H1 (cell line): ENCODE measurements at regions not wholly inside any gene's neighbourhood (a gene's known extent, or its start where the extent isn't known, plus 50 kb on each side); places are given as distances from the start of the nearest gene placed in this dataset.

Experiments used
- CTCF ChIA-PET: fragments of 300-600 bp; sonication (Branson Sonifier 250); formaldehyde crosslinking; loops from one replicate; lab custom pipeline; 2021; ENCODE audit not compliant: partially characterized antibody; lab: Charles Lee
- POLR2A ChIA-PET: fragments of 300-600 bp; sonication (Branson Sonifier 250); formaldehyde crosslinking; loops from one replicate; lab custom pipeline; 2021; ENCODE audit warnings: inconsistent platforms; ENCODE audit not compliant: partially characterized antibody; lab: Charles Lee
- DNase-seq, 2 experiments: peaks; one replicate each; pipeline versions ENCODE4 v3.0.0 to v3.0.0-alpha.2; 2010 to 2022; ENCODE audit warnings: low spot score in 2 of 2, low read depth in 1 of 2, mixed read lengths in 1 of 2
- FAIRE-seq: peaks from 2 replicates; lab custom pipeline; 2011; peaks lifted over from hg19 to GRCh38; lab: Jason Lieb, UNC
- H2AFZ ChIP-seq: 2 replicates; pipeline ENCODE4 v1.8.1; 2012; ENCODE audit warnings: low read length, inconsistent platforms
- H2AK5ac ChIP-seq: 2 replicates; pipeline ENCODE4 v1.6.1; 2013; ENCODE audit warnings: low read depth, low read length
- H2BK120ac ChIP-seq: replicated peaks from 2 replicates; pipeline ENCODE3; 2013; ENCODE audit warnings: low read depth, low read length, inconsistent platforms
- H2BK12ac ChIP-seq: 2 replicates; pipeline ENCODE4 v1.6.1; 2013; ENCODE audit warnings: low read depth, low read length
- H2BK15ac ChIP-seq: 2 replicates; pipeline ENCODE4 v1.6.1; 2013; ENCODE audit warnings: low read length
- H2BK20ac ChIP-seq: 2 replicates; pipeline ENCODE4 v1.6.1; 2013; ENCODE audit warnings: low read length
- H2BK5ac ChIP-seq: 2 replicates; pipeline ENCODE4 v1.6.1; 2013; ENCODE audit warnings: low read depth, low read length
- H3K14ac ChIP-seq: 2 replicates; pipeline ENCODE4 v1.6.1; 2013; ENCODE audit warnings: inconsistent platforms; ENCODE audit not compliant: insufficient read length
- H3K18ac ChIP-seq: 2 replicates; pipeline ENCODE4 v1.6.1; 2013; ENCODE audit warnings: low read length; ENCODE audit errors: extremely low read depth
- H3K23ac ChIP-seq: 2 replicates; pipeline ENCODE4 v1.6.1; 2013; ENCODE audit warnings: inconsistent platforms; ENCODE audit not compliant: insufficient read length
- H3K23me2 ChIP-seq: 2 replicates; pipeline ENCODE4 v1.6.1; 2013; ENCODE audit warnings: low read depth, low read length
- H3K27ac ChIP-seq: 2 replicates; pipeline ENCODE4 v1.6.1; 2011; ENCODE audit warnings: low read depth, low read length, inconsistent platforms
- H3K27me3 ChIP-seq, 4 experiments: replicated peaks in 1 of 4; 1 replicate in 1 of 4; 2 replicates in 3 of 4; pipeline versions ENCODE4 v1.6.1 to v1.8.1; 2011 to 2013; ENCODE audit warnings: low read length in 3 of 4, mild to moderate bottlenecking in 3 of 4, inconsistent platforms in 2 of 4, mixed read lengths in 2 of 4, moderate library complexity in 1 of 4; ENCODE audit not compliant: control insufficient read depth in 3 of 4, insufficient read depth in 3 of 4; ENCODE audit errors: extremely low read depth in 1 of 4
- H3K36me3 ChIP-seq, 4 experiments: 2 replicates each; pipeline versions ENCODE4 v1.6.1 to v1.8.1; 2011 to 2013; ENCODE audit warnings: mild to moderate bottlenecking in 4 of 4, low read length in 3 of 4, moderate library complexity in 2 of 4, control low read depth in 1 of 4, inconsistent platforms in 1 of 4; ENCODE audit not compliant: insufficient read depth in 4 of 4, control insufficient read depth in 2 of 4
- H3K4ac ChIP-seq: replicated peaks from 2 replicates; pipeline ENCODE3; 2013; ENCODE audit warnings: low read length, low read depth, mixed read lengths, inconsistent platforms; ENCODE audit not compliant: insufficient read length
- H3K4me1 ChIP-seq, 4 experiments: replicated peaks in 1 of 4; 1 replicate in 1 of 4; 2 replicates in 3 of 4; pipeline versions ENCODE4 v1.6.1 to v1.8.1; 2011 to 2013; ENCODE audit warnings: low read length in 3 of 4, inconsistent platforms in 2 of 4, mixed read lengths in 1 of 4; ENCODE audit not compliant: insufficient read depth in 4 of 4, control insufficient read depth in 3 of 4
- H3K4me2 ChIP-seq, 2 experiments: 2 replicates each; pipeline versions ENCODE4 v1.6.1 to v1.8.1; 2011 to 2013; ENCODE audit warnings: low read depth in 2 of 2, low read length in 2 of 2, control low read depth in 1 of 2, inconsistent platforms in 1 of 2, mild to moderate bottlenecking in 1 of 2; ENCODE audit not compliant: insufficient read depth in 1 of 2
- H3K4me3 ChIP-seq, 4 experiments: fragments of 200-600, 300-600 bp in 1 of 4; sonication (generic), shearing (Covaris generic), sonication (Bioruptor Twin) in 1 of 4; 2 replicates each; pipeline versions ENCODE4 v1.5.1 to v1.8.1; 2011 to 2016; ENCODE audit warnings: low read length in 4 of 4, low read depth in 3 of 4, control low read depth in 2 of 4, inconsistent platforms in 2 of 4, mild to moderate bottlenecking in 2 of 4, mixed read lengths in 1 of 4, moderate library complexity in 1 of 4; ENCODE audit not compliant: insufficient read depth in 2 of 4; ENCODE audit errors: extremely low read depth in 1 of 4
- H3K56ac ChIP-seq: replicated peaks from 2 replicates; pipeline ENCODE3; 2013; ENCODE audit warnings: low read depth, mild to moderate bottlenecking, mixed read lengths, low read length, inconsistent platforms; ENCODE audit not compliant: insufficient read length
- H3K79me1 ChIP-seq: 2 replicates; pipeline ENCODE4 v1.6.1; 2013; ENCODE audit warnings: low read depth, low read length, control low read depth
- H3K79me2 ChIP-seq, 2 experiments: 2 replicates each; pipeline versions ENCODE4 v1.6.1 to v1.8.1; 2012 to 2013; ENCODE audit warnings: low read length in 2 of 2, mild to moderate bottlenecking in 2 of 2, inconsistent platforms in 1 of 2; ENCODE audit not compliant: insufficient read depth in 2 of 2, control insufficient read depth in 1 of 2
- H3K9ac ChIP-seq, 4 experiments: replicated peaks in 1 of 4; 1 replicate in 1 of 4; 2 replicates in 3 of 4; pipeline versions ENCODE4 v1.6.1 to v1.8.1; 2011 to 2013; ENCODE audit warnings: low read depth in 3 of 4, low read length in 3 of 4, control low read depth in 2 of 4, mild to moderate bottlenecking in 2 of 4, moderate library complexity in 2 of 4, inconsistent platforms in 1 of 4; ENCODE audit errors: extremely low read depth in 1 of 4
- H3K9me3 ChIP-seq, 2 experiments: 2 replicates each; pipeline versions ENCODE4 v1.6.1 to v1.8.1; 2012 to 2013; ENCODE audit warnings: mild to moderate bottlenecking in 2 of 2, moderate library complexity in 2 of 2, control low read depth in 1 of 2, inconsistent platforms in 1 of 2, low read depth in 1 of 2, low read length in 1 of 2, mixed read lengths in 1 of 2; ENCODE audit not compliant: insufficient read depth in 2 of 2
- H4K20me1 ChIP-seq, 2 experiments: replicated peaks in 1 of 2; 2 replicates each; pipeline versions ENCODE3 to v1.8.1; 2011 to 2013; ENCODE audit warnings: inconsistent platforms in 2 of 2, low read length in 2 of 2, mild to moderate bottlenecking in 1 of 2; ENCODE audit not compliant: insufficient read depth in 2 of 2, control insufficient read depth in 1 of 2
- H4K5ac ChIP-seq: 2 replicates; pipeline ENCODE4 v1.6.1; 2013; ENCODE audit warnings: low read length, low read depth, mixed read lengths, inconsistent platforms; ENCODE audit not compliant: insufficient read length
- H4K8ac ChIP-seq: 2 replicates; pipeline ENCODE4 v1.8.0; 2013; ENCODE audit warnings: mild to moderate bottlenecking, moderate library complexity, low read length, inconsistent platforms; ENCODE audit not compliant: insufficient read depth; ENCODE audit errors: extremely low read depth
- H4K91ac ChIP-seq: replicated peaks from 2 replicates; pipeline ENCODE3; 2013; ENCODE audit warnings: low read length, mixed read lengths, inconsistent platforms; ENCODE audit not compliant: insufficient read length
- TF ChIP-seq, protein P1 (sequence below): IDR thresholded peaks from 2 replicates; pipeline ENCODE4 v1.6.1; 2011; ENCODE audit warnings: low read depth, mild to moderate bottlenecking, low read length; ENCODE audit not compliant: insufficient read depth

- H3K4me2 ChIP-seq: no peak overlapping the region
- H3K4me1 ChIP-seq: peaks cover 0 to 2% (median 0%) of the 10 kb centered on the region in 4 experiments; a peak in 1 of 7 replicates
- no peak overlapping the region for H4K5ac ChIP-seq
- TF ChIP-seq, protein P1, sequence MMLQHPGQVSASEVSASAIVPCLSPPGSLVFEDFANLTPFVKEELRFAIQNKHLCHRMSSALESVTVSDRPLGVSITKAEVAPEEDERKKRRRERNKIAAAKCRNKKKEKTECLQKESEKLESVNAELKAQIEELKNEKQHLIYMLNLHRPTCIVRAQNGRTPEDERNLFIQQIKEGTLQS: no peak
- no peak overlapping the region for H2BK20ac ChIP-seq
- H2AK5ac ChIP-seq: no peak overlapping the region
- H3K23me2 ChIP-seq: no peaks in the 10 kb centered on the region
- H3K27ac ChIP-seq: no peak overlapping the region
- H3K9ac ChIP-seq: no peak overlapping the region
- H4K91ac ChIP-seq: no peak overlapping the region
- DNase-seq (no peak), FAIRE-seq (no peak)
- no peak overlapping the region for H3K4me3 ChIP-seq
- H3K79me1 ChIP-seq: no peaks in the 10 kb centered on the region
- H3K36me3 ChIP-seq: no peaks in the 10 kb centered on the region
- no peak overlapping the region for H2BK120ac ChIP-seq
- H3K79me2 ChIP-seq: no peaks in the 10 kb centered on the region
- no peak overlapping the region for H2BK5ac ChIP-seq
- no peak overlapping the region for H3K18ac ChIP-seq
- ChIA-PET CTCF (no interaction called here), POLR2A (no interaction called here)
- no peak overlapping the region for H3K56ac ChIP-seq
- no peak overlapping the region for H3K14ac ChIP-seq
- no peak overlapping the region for H4K8ac ChIP-seq
- H3K9me3 ChIP-seq: no peaks in the 10 kb centered on the region
- no peak overlapping the region for H3K23ac ChIP-seq
- no peak overlapping the region for H2AFZ ChIP-seq
- H3K4ac ChIP-seq: no peak overlapping the region
- H2BK12ac ChIP-seq: no peak overlapping the region
- H3K27me3 ChIP-seq: no peaks in the 10 kb centered on the region
- H2BK15ac ChIP-seq: no peak overlapping the region
- no peaks in the 10 kb centered on the region for H4K20me1 ChIP-seq
Measured at GRCh38 chrX:142036116-142036515, 132.4 kb downstream of the MAGEC1 start.
